Esophagus squamous epithelium (tissue), 4 donors: ENCODE measurements at regions not wholly inside any gene's neighbourhood (a gene's known extent, or its start where the extent isn't known, plus 50 kb on each side); places are given as distances from the start of the nearest gene placed in this dataset.

Source experiments
- CTCF ChIP-seq, 6 experiments: fragments of 450-650 bp in 4 of 6; fragments of 200-600 bp in 2 of 6; sonication (generic) in 2 of 6; IDR thresholded peaks; one replicate each; pipeline ENCODE4 v1.5.1; 2016 to 2019; ENCODE audit warnings: antibody characterized with exemption in 6 of 6, mild to moderate bottlenecking in 4 of 6, moderate library complexity in 4 of 6
- POLR2A ChIP-seq, 4 donors: fragments of 450-650 bp; IDR thresholded peaks; one replicate each; pipeline ENCODE4 v1.6.1; 2017; ENCODE audit warnings: antibody characterized with exemption in 4 of 4, mild to moderate bottlenecking in 4 of 4, moderate library complexity in 3 of 4

- TF ChIP-seq CTCF (IDR thresholded peaks at IDR 0.05) (no peak), POLR2A (IDR thresholded peaks at IDR 0.05) (no peak)
Measured at GRCh38 chr11:27902981-27903624, 202.8 kb upstream of the BDNF start.
